Gastrocnemius medialis (tissue), 4 donors: ENCODE measurements at regions not wholly inside any gene's neighbourhood (a gene's known extent, or its start where the extent isn't known, plus 50 kb on each side); places are given as distances from the start of the nearest gene placed in this dataset.

Experiments
- ATAC-seq, 2 donors: fragments of 150-250 bp; one replicate each; pipeline ENCODE4 v1.9.1; 2016
- DNase-seq, 2 donors: peaks; one replicate each; pipeline ENCODE4 v3.0.0-alpha.2; 2019
- H3K27ac ChIP-seq, 4 donors: fragments of 200-600 bp; sonication (generic); 1 replicate in 1 of 4; 2 replicates in 3 of 4; pipeline ENCODE4 v1.5.1; 2016 to 2018; ENCODE audit warnings: mild to moderate bottlenecking in 2 of 4, moderate library complexity in 1 of 4
- H3K27me3 ChIP-seq, 3 donors: fragments of 200-600 bp; sonication (generic) in 2 of 3; 1 replicate in 1 of 3; 2 replicates in 2 of 3; pipeline versions ENCODE4 v1.5.1 to v1.6.0; 2016 to 2019; ENCODE audit warnings: mild to moderate bottlenecking in 1 of 3, moderate library complexity in 1 of 3
- H3K36me3 ChIP-seq, 2 donors: fragments of 200-600 bp; sonication (generic) in 1 of 2; one replicate each; pipeline ENCODE4 v1.5.1; 2017 to 2018
- H3K4me1 ChIP-seq, 2 donors: fragments of 200-600 bp; sonication (generic) in 1 of 2; one replicate each; pipeline ENCODE4 v1.5.1; 2016 to 2017; ENCODE audit warnings: mild to moderate bottlenecking in 2 of 2
- H3K4me3 ChIP-seq, 4 donors: fragments of 200-600 bp; sonication (generic) in 3 of 4; 1 replicate in 1 of 4; 2 replicates in 3 of 4; pipeline ENCODE4 v1.5.1; 2016 to 2019; ENCODE audit warnings: mild to moderate bottlenecking in 2 of 4
- H3K9me3 ChIP-seq, 3 donors: fragments of 200-600 bp; sonication (generic) in 2 of 3; 1 replicate in 1 of 3; 2 replicates in 2 of 3; pipeline ENCODE4 v1.5.1; 2016 to 2019
- CTCF ChIP-seq, 5 experiments: fragments of 450-650 bp in 3 of 5; fragments of 200-600 bp in 2 of 5; sonication (generic) in 2 of 5; IDR thresholded peaks in 4 of 5; conservative IDR thresholded peaks in 1 of 5; 1 replicate in 4 of 5; 2 replicates in 1 of 5; pipeline ENCODE4 v1.5.1; 2016 to 2019; ENCODE audit warnings: antibody characterized with exemption in 5 of 5, mild to moderate bottlenecking in 3 of 5, moderate library complexity in 3 of 5
- POLR2A ChIP-seq, 2 donors: fragments of 450-650 bp; IDR thresholded peaks; one replicate each; pipeline ENCODE4 v1.6.1; 2017; ENCODE audit warnings: antibody characterized with exemption in 2 of 2, mild to moderate bottlenecking in 2 of 2, moderate library complexity in 2 of 2
- in situ Hi-C, 4 donors: fragments of 200-750 bp; cut with MboI; loops; one replicate each; pipeline versions ENCODE4 v1.15.0 to v1.8.0; 2017; ENCODE audit warnings: low sequenced_read_pairs in 4 of 4
- intact Hi-C: fragments of 100-400 bp; cut with DNase I; formaldehyde crosslinking; loops from one replicate; pipeline ENCODE4 v1.15.1; 2023; ENCODE audit warnings: low total_unique reads

- in situ Hi-C loops (no loop called here), intact Hi-C loops (no loop called here)
- H3K36me3 ChIP-seq: no peaks in the 10 kb centered on the region
- DNase-seq: no peak
- no peaks in the 10 kb centered on the region for H3K4me1 ChIP-seq
- H3K27ac ChIP-seq: no peak overlapping the region
- H3K27me3 ChIP-seq: no peaks in the 10 kb centered on the region
- no peaks in the 10 kb centered on the region for H3K9me3 ChIP-seq
- no peak for ATAC-seq
- H3K4me3 ChIP-seq: no peak overlapping the region
- TF ChIP-seq POLR2A (IDR thresholded peaks at IDR 0.05) (no peak), CTCF (IDR thresholded peaks at IDR 0.05 in 4 of 5, conservative IDR thresholded peaks at IDR 0.05 in 1 of 5) (no peak)
Observed at GRCh38 chr4:129676934-129677333, 581.0 kb downstream of the C4orf33 start.

GRCh38 chr4:129682586-129682985 lies 586.6 kb downstream of the C4orf33 start:
- Histone ChIP-seq H3K27ac (no peak overlapping the region), H3K36me3 (no peaks in the 10 kb centered on the region), H3K4me1 (no peaks in the 10 kb centered on the region), H3K4me3 (no peak overlapping the region), H3K27me3 (no peaks in the 10 kb centered on the region), H3K9me3 (no peaks in the 10 kb centered on the region)
- ATAC-seq (no peak), DNase-seq (no peak)
- intact Hi-C loops: no loop called here
- in situ Hi-C loops: no loop called here
- TF ChIP-seq POLR2A (IDR thresholded peaks at IDR 0.05) (no peak), CTCF (IDR thresholded peaks at IDR 0.05 in 4 of 5, conservative IDR thresholded peaks at IDR 0.05 in 1 of 5) (no peak)

GRCh38 chr4:129707949-129708348 lies 612.0 kb downstream of the C4orf33 start:
- no peaks in the 10 kb centered on the region for H3K4me1 ChIP-seq
- DNase-seq: no peak
- H3K27ac ChIP-seq: no peak overlapping the region
- in situ Hi-C loops (no loop called here), intact Hi-C loops (no loop called here)
- no peak overlapping the region for H3K4me3 ChIP-seq
- H3K9me3 ChIP-seq: no peaks in the 10 kb centered on the region
- ATAC-seq: no peak
- TF ChIP-seq CTCF (IDR thresholded peaks at IDR 0.05 in 4 of 5, conservative IDR thresholded peaks at IDR 0.05 in 1 of 5) (no peak), POLR2A (IDR thresholded peaks at IDR 0.05) (no peak)
- no peaks in the 10 kb centered on the region for H3K36me3 ChIP-seq
- H3K27me3 ChIP-seq: no peaks in the 10 kb centered on the region

GRCh38 chr4:129708784-129709183 lies 612.8 kb downstream of the C4orf33 start:
- Histone ChIP-seq H3K4me1 (no peaks in the 10 kb centered on the region), H3K36me3 (no peaks in the 10 kb centered on the region), H3K9me3 (no peaks in the 10 kb centered on the region), H3K27ac (no peak overlapping the region), H3K27me3 (no peaks in the 10 kb centered on the region), H3K4me3 (no peak overlapping the region)
- in situ Hi-C loops: no loop called here
- DNase-seq (no peak), ATAC-seq (no peak)
- TF ChIP-seq POLR2A (IDR thresholded peaks at IDR 0.05): no peak
- intact Hi-C loops: no loop called here

DNA sequence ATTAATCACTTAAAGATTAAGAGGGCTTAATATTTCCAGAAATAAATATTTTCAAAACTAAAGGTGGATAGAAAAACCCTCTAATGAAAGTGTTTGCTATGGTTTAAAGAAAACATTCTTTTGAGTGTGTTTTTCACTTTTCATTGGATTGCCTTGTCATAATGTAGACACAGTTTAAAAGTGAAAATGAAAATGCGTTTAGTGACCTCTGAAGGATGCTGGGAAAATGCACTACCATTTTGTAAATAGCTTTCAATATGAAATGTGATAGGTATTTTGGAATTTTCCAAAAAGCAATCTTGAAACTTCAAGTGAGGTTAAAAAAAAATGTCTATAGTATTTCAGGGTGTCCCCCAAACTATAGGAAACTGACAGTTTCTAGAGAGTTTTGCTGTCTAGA lies 642.2 kb downstream of the C4orf33 start:
- Histone ChIP-seq H3K27ac (no peak overlapping the region), H3K4me1 (no peaks in the 10 kb centered on the region), H3K4me3 (no peak overlapping the region), H3K27me3 (no peaks in the 10 kb centered on the region), H3K36me3 (no peaks in the 10 kb centered on the region), H3K9me3 (no peaks in the 10 kb centered on the region)
- ATAC-seq: no peak
- DNase-seq: no peak
- intact Hi-C loops (no loop called here), in situ Hi-C loops (no loop called here)
- TF ChIP-seq CTCF (IDR thresholded peaks at IDR 0.05 in 4 of 5, conservative IDR thresholded peaks at IDR 0.05 in 1 of 5) (no peak), POLR2A (IDR thresholded peaks at IDR 0.05) (no peak)
